PC-9 (cell line): ENCODE measurements at regions not wholly inside any gene's neighbourhood (a gene's known extent, or its start where the extent isn't known, plus 50 kb on each side); places are given as distances from the start of the nearest gene placed in this dataset.

Source experiments
- CTCF ChIP-seq: fragments of 200-600 bp; sonication (generic); conservative IDR thresholded peaks from 2 replicates; pipeline ENCODE4 v1.6.1; 2017; ENCODE audit warnings: mixed run types, antibody characterized with exemption, mild to moderate bottlenecking, moderate library complexity
- EZH2 ChIP-seq: fragments of 200-600 bp; sonication (generic); IDR thresholded peaks from 2 replicates; pipeline ENCODE4 v1.8.0; 2017; ENCODE audit warnings: antibody characterized with exemption, low read depth

- TF ChIP-seq CTCF (no peak), EZH2 (no peak)
Measured at GRCh38 chr20:51154708-51155690, 132.1 kb upstream of the KCNG1 start.
